BE2C (cell line): ENCODE measurements at regions not wholly inside any gene's neighbourhood (a gene's known extent, or its start where the extent isn't known, plus 50 kb on each side); places are given as distances from the start of the nearest gene placed in this dataset.

Experiments used
- DNase-seq: peaks from one replicate; pipeline ENCODE4 v3.0.0-alpha.2; 2020
- H3K27me3 ChIP-seq: fragments of 250-450 bp; sonication (Bioruptor Pico); 2 replicates; pipeline ENCODE4 v1.5.1; 2020; ENCODE audit warnings: mild to moderate bottlenecking
- H3K36me3 ChIP-seq: fragments of 250-450 bp; sonication (Bioruptor Pico); 2 replicates; pipeline ENCODE4 v1.5.1; 2020; ENCODE audit warnings: mild to moderate bottlenecking
- H3K4me1 ChIP-seq: fragments of 250-450 bp; sonication (Bioruptor Pico); 2 replicates; pipeline ENCODE4 v1.5.1; 2020
- H3K4me3 ChIP-seq: 2 replicates; pipeline ENCODE4 v1.5.1; 2011; ENCODE audit warnings: low read depth, low read length
- H3K9me3 ChIP-seq: fragments of 250-450 bp; sonication (Bioruptor Pico); 2 replicates; pipeline ENCODE4 v1.5.1; 2020
- TF ChIP-seq, protein P1 (sequence below): IDR thresholded peaks from 2 replicates; pipeline ENCODE4 v1.5.1; 2012; ENCODE audit warnings: mild to moderate bottlenecking, low read depth, low read length

DNA sequence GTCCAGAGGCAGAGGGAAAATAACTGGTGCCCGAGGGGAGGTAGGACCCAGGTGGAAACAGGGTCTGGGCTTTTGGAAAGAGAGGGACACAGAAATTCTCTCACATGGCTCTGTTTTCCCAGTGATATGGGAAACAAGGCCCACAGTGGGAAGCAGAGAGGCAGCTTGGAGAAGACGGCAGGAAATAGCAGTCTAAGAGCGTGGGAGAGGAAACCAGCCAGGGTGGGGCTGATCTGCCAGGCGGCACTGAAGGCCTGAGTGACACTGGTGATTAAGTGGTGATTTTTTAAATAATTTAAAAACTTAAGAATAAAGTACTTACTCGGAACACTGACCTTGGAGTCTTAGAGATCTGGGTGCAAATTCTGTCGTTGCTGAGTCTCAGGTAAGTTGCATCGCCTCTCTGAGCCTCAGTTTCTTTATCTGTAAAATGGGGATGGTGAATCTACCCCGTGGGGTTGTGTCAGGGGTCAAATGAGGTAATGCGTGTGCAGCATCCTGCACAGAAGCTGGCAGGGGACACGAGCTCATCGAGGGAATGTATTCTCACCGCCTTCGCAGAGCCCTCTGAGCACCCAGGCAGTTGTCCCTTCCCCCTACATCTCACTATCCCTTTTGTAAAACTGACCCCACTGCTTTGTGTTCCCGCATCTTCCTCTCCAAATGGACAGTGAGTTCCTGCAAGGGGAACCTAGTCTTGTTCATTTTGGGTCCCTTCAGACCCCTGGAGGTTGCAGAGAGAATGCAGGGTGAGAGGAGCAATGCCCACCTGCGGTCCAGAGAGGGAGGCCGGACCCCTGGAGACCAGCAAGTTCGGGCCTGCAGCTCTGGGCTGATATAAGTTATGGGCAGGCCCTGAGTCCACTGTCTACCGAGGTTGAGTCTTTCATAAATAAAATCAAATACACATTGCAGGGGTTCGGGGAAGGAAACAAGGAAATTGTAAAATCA lies 228.6 kb upstream of the PMEPA1 start:
- Histone ChIP-seq H3K9me3 (no peaks in the 10 kb centered on the region; the same call in 1 of the 2 replicates), H3K4me1 (peaks cover 6% of the 10 kb centered on the region), H3K4me3 (no peak overlapping the region), H3K27me3 (no peaks in the 10 kb centered on the region), H3K36me3 (no peaks in the 10 kb centered on the region)
- TF ChIP-seq, protein P1, sequence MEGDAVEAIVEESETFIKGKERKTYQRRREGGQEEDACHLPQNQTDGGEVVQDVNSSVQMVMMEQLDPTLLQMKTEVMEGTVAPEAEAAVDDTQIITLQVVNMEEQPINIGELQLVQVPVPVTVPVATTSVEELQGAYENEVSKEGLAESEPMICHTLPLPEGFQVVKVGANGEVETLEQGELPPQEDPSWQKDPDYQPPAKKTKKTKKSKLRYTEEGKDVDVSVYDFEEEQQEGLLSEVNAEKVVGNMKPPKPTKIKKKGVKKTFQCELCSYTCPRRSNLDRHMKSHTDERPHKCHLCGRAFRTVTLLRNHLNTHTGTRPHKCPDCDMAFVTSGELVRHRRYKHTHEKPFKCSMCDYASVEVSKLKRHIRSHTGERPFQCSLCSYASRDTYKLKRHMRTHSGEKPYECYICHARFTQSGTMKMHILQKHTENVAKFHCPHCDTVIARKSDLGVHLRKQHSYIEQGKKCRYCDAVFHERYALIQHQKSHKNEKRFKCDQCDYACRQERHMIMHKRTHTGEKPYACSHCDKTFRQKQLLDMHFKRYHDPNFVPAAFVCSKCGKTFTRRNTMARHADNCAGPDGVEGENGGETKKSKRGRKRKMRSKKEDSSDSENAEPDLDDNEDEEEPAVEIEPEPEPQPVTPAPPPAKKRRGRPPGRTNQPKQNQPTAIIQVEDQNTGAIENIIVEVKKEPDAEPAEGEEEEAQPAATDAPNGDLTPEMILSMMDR, result peak; percentile 22; the same call in 1 of the 2 replicates
- no peak for DNase-seq

DNA sequence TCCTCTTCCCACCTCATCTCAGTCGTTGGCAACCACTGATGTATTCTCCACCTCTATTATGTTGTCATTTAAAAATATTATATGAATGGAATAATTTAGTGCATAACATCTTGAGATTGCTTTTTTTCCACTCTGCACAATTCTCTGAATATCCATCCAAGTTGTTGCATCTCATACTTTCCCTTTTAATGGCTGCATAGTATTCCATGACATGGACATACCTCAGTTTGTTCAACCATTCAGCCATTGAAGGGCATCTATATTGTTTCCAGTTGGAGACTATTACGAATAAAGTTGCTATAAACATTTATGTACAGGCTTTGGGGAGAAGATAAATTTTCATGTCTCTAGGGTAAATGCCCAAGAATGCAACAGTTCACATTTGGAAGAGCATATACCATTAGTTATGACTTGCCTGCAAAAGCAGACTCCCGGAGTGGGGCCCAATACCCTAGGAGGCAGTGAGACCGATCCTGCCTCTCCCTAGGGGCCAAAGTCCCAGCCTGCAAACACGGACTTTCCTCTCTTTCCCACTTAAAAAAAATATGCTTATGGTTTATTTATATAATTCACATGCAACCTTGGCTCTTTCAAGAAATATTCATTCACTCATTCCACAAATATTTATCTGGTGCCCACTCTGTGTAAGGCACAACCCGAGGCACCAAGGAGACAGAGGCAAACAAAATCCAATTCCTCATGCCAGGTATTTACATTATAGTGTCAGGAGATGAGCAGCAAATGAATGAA lies 227.0 kb upstream of the PMEPA1 start:
- Histone ChIP-seq H3K4me3 (no peak overlapping the region), H3K9me3 (no peaks in the 10 kb centered on the region; the same call in 1 of the 2 replicates), H3K27me3 (no peaks in the 10 kb centered on the region), H3K36me3 (no peaks in the 10 kb centered on the region), H3K4me1 (peaks cover 6% of the 10 kb centered on the region)
- no peak for DNase-seq
- TF ChIP-seq, protein P1, result no peak

DNA sequence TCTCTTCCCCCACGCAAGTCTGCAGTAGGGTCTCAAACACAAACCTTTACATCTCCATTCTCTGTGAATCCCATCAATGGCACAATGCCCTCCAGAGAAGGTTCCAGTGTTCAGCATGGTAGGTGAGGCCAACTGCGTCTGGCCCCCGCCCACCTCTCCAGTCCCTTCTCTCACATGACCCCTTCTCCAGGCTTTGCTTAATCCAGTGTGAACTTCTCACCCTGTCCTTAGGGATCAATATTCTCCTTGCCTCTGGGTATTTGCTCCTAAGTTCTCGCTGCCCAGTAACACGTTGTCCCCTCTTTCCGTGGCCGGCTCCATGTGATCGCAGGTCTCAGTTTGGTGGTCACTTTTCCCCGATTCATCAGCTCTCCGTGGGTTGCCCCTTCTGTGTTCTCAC lies 225.1 kb upstream of the PMEPA1 start:
- no peaks in the 10 kb centered on the region for H3K36me3 ChIP-seq
- H3K4me3 ChIP-seq, result no peak overlapping the region
- no peaks in the 10 kb centered on the region for H3K4me1 ChIP-seq
- TF ChIP-seq, protein P1, result no peak
- DNase-seq, result no peak
- H3K9me3 ChIP-seq, result no peaks in the 10 kb centered on the region; the same call in 1 of the 2 replicates
- H3K27me3 ChIP-seq, result no peaks in the 10 kb centered on the region

DNA sequence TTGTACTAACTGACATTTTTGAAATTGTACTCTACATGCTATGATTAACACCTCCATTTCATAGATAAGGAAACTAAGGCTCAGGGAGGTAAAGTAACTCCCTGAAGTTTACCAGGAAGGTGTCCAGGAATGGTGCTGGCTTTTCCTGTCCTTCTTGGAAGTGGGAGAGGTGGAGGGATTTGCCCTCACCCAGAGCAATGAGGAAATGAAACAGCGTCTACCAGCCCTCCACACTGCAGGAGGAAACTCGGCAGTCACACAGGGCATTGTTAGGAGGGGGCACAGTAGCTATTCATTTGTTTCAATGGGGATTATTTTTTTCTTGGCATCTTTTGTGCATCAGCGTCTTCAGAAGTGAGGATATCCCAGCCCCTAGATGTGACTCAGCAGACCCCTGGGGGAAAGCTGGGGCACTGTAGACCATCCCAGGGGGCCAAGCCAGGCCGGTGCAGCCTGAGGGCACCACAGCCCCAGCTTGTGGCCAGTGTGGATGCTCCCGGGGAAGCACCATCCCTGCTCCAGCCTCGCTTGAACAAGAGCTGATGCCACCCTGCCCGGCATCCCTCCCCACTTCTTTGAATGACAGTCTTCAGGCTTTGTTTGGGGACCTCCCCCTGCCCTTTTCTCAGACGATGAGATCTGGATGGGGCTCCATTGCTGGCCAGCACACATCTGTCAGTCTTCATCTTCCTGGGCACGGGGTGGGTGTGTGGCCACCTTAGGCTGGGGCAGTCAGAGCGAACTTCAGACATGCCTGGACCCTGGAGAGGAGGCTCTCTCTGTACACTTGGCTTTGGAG lies 224.4 kb upstream of the PMEPA1 start:
- Histone ChIP-seq H3K27me3 (no peaks in the 10 kb centered on the region), H3K9me3 (no peaks in the 10 kb centered on the region; the same call in 1 of the 2 replicates), H3K4me1 (no peaks in the 10 kb centered on the region), H3K36me3 (no peaks in the 10 kb centered on the region), H3K4me3 (no peak overlapping the region)
- TF ChIP-seq, protein P1, result peak; percentile 10; the same call in 1 of the 2 replicates
- DNase-seq, result peak; percentile 28

DNA sequence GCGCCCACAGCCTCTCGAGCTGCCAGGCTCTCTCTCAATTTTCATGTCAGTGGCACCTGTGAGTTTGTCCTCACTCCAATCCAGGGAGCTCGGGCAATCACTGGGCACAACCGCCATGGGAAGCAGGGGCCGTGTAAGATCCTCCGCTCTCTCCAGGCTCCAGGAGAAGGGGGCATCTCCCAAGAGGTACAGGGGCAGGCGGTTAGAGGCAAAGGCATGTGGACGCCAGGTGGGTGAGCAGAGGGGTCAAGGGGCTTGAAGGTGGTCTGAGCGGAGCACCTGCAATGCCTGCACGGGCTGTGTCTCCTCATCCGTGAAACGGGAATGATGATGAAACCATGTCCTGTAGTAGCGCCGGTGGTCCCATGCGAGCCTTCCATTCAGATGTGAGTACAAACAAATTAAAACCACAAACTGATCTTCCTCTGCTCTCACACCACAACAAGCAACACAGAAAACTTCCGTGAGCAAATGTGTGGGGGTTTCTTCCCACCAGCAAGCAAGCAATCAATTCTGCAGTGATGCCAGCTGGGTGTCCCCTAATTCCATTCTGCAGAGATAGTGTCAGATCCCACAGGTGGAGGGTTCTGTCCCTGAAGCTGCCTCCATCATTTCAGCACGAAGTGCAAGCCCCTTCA lies 222.5 kb upstream of the PMEPA1 start:
- H3K4me3 ChIP-seq, result no peak overlapping the region
- TF ChIP-seq, protein P1, result no peak
- H3K4me1 ChIP-seq, result no peaks in the 10 kb centered on the region
- no peaks in the 10 kb centered on the region; the same call in 1 of the 2 replicates for H3K9me3 ChIP-seq
- no peak for DNase-seq
- H3K27me3 ChIP-seq, result no peaks in the 10 kb centered on the region
- no peaks in the 10 kb centered on the region for H3K36me3 ChIP-seq
